ENCODE measurements at regions not wholly inside any gene's neighbourhood (a gene's known extent, or its start where the extent isn't known, plus 50 kb on each side); places are given as distances from the start of the nearest gene placed in this dataset.

DNA sequence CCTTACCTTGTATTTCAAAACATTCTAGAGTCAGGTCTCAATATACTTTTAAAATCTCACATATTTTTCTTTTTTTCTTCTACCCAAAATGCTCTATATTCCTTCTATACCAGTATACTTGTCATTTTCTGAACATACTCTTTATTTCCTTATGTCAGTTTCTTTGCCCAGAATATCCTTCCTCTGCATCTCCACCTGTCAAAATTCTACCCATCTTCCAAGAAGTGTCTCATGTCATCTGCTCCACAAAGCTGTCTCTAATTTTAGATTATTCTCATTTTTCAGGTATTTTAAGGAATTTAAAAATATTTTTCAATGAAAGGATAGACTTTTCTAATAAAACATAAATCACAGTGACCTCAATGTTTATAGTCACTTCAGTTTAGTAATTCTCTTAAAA is 328.0 kb upstream of the SMIM30 start:
- TF ChIP-seq CTCF (conservative IDR thresholded peaks at IDR 0.05; ENCODE audit: low read length) = no peak
- no peak for TF ChIP-seq EZH2phosphoT487 (IDR thresholded peaks at IDR 0.05; ENCODE audit: borderline replicate concordance, low read depth, low read length)

Measured in OCI-LY7 (cell line).